GM12878 (cell line): ENCODE measurements at regions not wholly inside any gene's neighbourhood (a gene's known extent, or its start where the extent isn't known, plus 50 kb on each side); places are given as distances from the start of the nearest gene placed in this dataset.

Experiments used
- ATAC-seq: fragments of 200-7000 bp; cut with Tn5 transposase; 3 replicates; pipeline ENCODE4 v1.9.1; 2020; ENCODE audit warnings: mild to moderate bottlenecking, moderate library complexity
- BruUV-seq: library from RNA; stranded (reverse); fragments of 400-500 nt; replicated peaks from 2 replicates; lab custom pipeline; 2021; lab: Mats Ljungman, UMichigan
- CTCF ChIA-PET: fragments of 300-600 bp; sonication (Branson Sonifier 250); formaldehyde crosslinking; extraction: SDS; loops from one replicate; lab custom pipeline; 2021; ENCODE audit warnings: inconsistent platforms; lab: Yijun Ruan, JAX
- POLR2A ChIA-PET: fragments of 350-600 bp; formaldehyde crosslinking; extraction: SDS; loops from one replicate; lab custom pipeline; 2021; ENCODE audit warnings: inconsistent platforms; lab: Charles Lee
- RAD21 ChIA-PET: fragments of 300-600 bp; sonication (Branson Sonifier 250); formaldehyde crosslinking; loops from one replicate; lab custom pipeline; 2023; ENCODE audit warnings: antibody characterized with exemption; ENCODE audit not compliant: unreplicated experiment; lab: Charles Lee
- SMC1A ChIA-PET: fragments of 300-600 bp; sonication (Branson Sonifier 250); formaldehyde crosslinking; loops from one replicate; lab custom pipeline; 2023; ENCODE audit not compliant: unreplicated experiment, uncharacterized antibody; lab: Charles Lee
- DNase-seq: peaks from one replicate; pipeline ENCODE4 v3.0.0-alpha.2; 2011; ENCODE audit warnings: low read depth, low spot score
- FAIRE-seq: peaks from 3 replicates; lab custom pipeline; 2011; peaks lifted over from hg19 to GRCh38; lab: Jason Lieb, UNC
- H2AFZ ChIP-seq: 2 replicates; pipeline ENCODE4 v1.6.0; 2011; ENCODE audit warnings: low read depth, low read length, control low read depth; ENCODE audit not compliant: control insufficient read depth
- H3K27ac ChIP-seq: 2 replicates; pipeline ENCODE4 v1.5.1; 2011; ENCODE audit warnings: control low read depth; ENCODE audit not compliant: control insufficient read depth, insufficient read depth
- H3K27me3 ChIP-seq, 2 experiments: replicated peaks in 1 of 2; 2 replicates each; pipeline versions ENCODE4 v1.6.0 to v1.6.1; 2011; ENCODE audit warnings: low read length in 1 of 2; ENCODE audit not compliant: control insufficient read depth in 2 of 2, insufficient read depth in 2 of 2
- H3K36me3 ChIP-seq, 2 experiments: 2 replicates each; pipeline ENCODE4 v1.5.1; 2011; ENCODE audit warnings: low read length in 1 of 2; ENCODE audit not compliant: control insufficient read depth in 2 of 2, insufficient read depth in 2 of 2
- H3K4me1 ChIP-seq: 2 replicates; pipeline ENCODE4 v1.6.1; 2011; ENCODE audit warnings: mild to moderate bottlenecking, low read length, moderate library complexity, mixed read lengths; ENCODE audit not compliant: control insufficient read depth, insufficient read depth
- H3K4me2 ChIP-seq: 2 replicates; pipeline ENCODE4 v1.6.0; 2011; ENCODE audit warnings: control low read depth; ENCODE audit not compliant: control insufficient read depth, insufficient read depth
- H3K4me3 ChIP-seq: fragments of 200-600 bp; sonication (generic); 2 replicates; pipeline ENCODE4 v1.5.1; 2016
- H3K79me2 ChIP-seq: 2 replicates; pipeline ENCODE4 v1.6.0; 2011; ENCODE audit warnings: low read length; ENCODE audit not compliant: control insufficient read depth, insufficient read depth
- H3K9ac ChIP-seq: 2 replicates; pipeline ENCODE4 v1.8.0; 2011; ENCODE audit warnings: low read length, control low read depth, mixed read lengths; ENCODE audit not compliant: control insufficient read depth, insufficient read depth
- H3K9me3 ChIP-seq: replicated peaks from 3 replicates; pipeline ENCODE4 v1.5.1; 2011; ENCODE audit warnings: mild to moderate bottlenecking, low read length; ENCODE audit not compliant: control insufficient read depth, insufficient read depth
- H4K20me1 ChIP-seq: 2 replicates; pipeline ENCODE4 v1.6.0; 2011; ENCODE audit not compliant: control insufficient read depth, insufficient read depth
- E2F4 ChIP-seq: IDR thresholded peaks from 2 replicates; pipeline ENCODE4 v1.6.1; 2012; ENCODE audit warnings: low read depth, low read length, improper control_type of control experiment
- E4F1 ChIP-seq: fragments of 450-650 bp; IDR thresholded peaks from 2 replicates; pipeline ENCODE4 v1.6.1; 2018; ENCODE audit warnings: borderline replicate concordance, mild to moderate bottlenecking; ENCODE audit not compliant: partially characterized antibody
- FOS ChIP-seq: IDR thresholded peaks from 3 replicates; pipeline ENCODE4 v1.6.1; 2011; ENCODE audit warnings: borderline replicate concordance; ENCODE audit not compliant: insufficient read length; ENCODE audit errors: extremely low read depth
- HDAC2 ChIP-seq: fragments of 200-600 bp; sonication (generic); IDR thresholded peaks from 2 replicates; pipeline ENCODE4 v1.6.1; 2017
- KAT2A ChIP-seq: conservative IDR thresholded peaks from 2 replicates; pipeline ENCODE4 v1.6.1; 2011; ENCODE audit warnings: low read depth, low read length; ENCODE audit not compliant: control insufficient read depth
- RCOR1 ChIP-seq: conservative IDR thresholded peaks from 2 replicates; pipeline ENCODE4 v1.6.1; 2012; ENCODE audit warnings: low read depth, low read length, improper control_type of control experiment
- RELB ChIP-seq: fragments of 450-650 bp; IDR thresholded peaks from 2 replicates; pipeline ENCODE4 v1.6.1; 2017; ENCODE audit warnings: low read depth, mild to moderate bottlenecking, moderate library complexity
- SRF ChIP-seq, 2 experiments: IDR thresholded peaks; 2 replicates each; pipeline ENCODE4 v1.6.1; 2011; ENCODE audit warnings: low read depth in 2 of 2, low read length in 2 of 2, mild to moderate bottlenecking in 1 of 2, moderate library complexity in 1 of 2
- ZNF592 ChIP-seq: fragments of 450-650 bp; IDR thresholded peaks from 2 replicates; pipeline ENCODE4 v1.6.1; 2017; ENCODE audit warnings: mild to moderate bottlenecking, moderate library complexity
- in situ Hi-C: fragments of 300-500 bp; cut with MboI; formaldehyde crosslinking; loops from 9 replicates; pipeline ENCODE4 v1.14.3; 2018; ENCODE audit warnings: mixed read lengths
- intact Hi-C: fragments of 100-400 bp; cut with micrococcal nuclease; formaldehyde crosslinking; loops from one replicate; pipeline ENCODE4 v1.14.2; 2022; ENCODE audit not compliant: unreplicated experiment

- no peaks in the 10 kb centered on the region for H3K79me2 ChIP-seq
- no peak for DNase-seq
- no peak overlapping the region for H3K27ac ChIP-seq
- CTCF ChIA-PET: no interaction called here
- no peaks in the 10 kb centered on the region for H3K36me3 ChIP-seq
- SMC1A ChIA-PET: no interaction called here
- in situ Hi-C loops: no loop called here
- H2AFZ ChIP-seq: no peak overlapping the region
- no peak overlapping the region for H3K9ac ChIP-seq
- no peaks in the 10 kb centered on the region for H4K20me1 ChIP-seq
- no peak overlapping the region for H3K4me3 ChIP-seq
- no TSS peak for BruUV-seq
- TF ChIP-seq ZNF592: no peak
- TF ChIP-seq KAT2A: no peak
- TF ChIP-seq RCOR1: no peak
- no peak for TF ChIP-seq SRF (IDR thresholded peaks at IDR 0.05; ENCODE audit: low read depth in 2 of 2, low read length in 2 of 2)
- TF ChIP-seq E4F1: no peak
- no peak for TF ChIP-seq E2F4
- TF ChIP-seq RELB: no peak
- no peak for TF ChIP-seq FOS
- no peak for TF ChIP-seq HDAC2
- TF ChIP-seq, all 136 proteins: peak for 0
- ATAC-seq: no peak
- RAD21 ChIA-PET: no interaction called here
- no peak overlapping the region for H3K4me2 ChIP-seq
- H3K4me1 ChIP-seq: no peaks in the 10 kb centered on the region
- POLR2A ChIA-PET: no interaction called here
- intact Hi-C loops: no loop called here
- FAIRE-seq: no peak
- H3K9me3 ChIP-seq: no peaks in the 10 kb centered on the region; the same call in 2 of the 3 replicates
- H3K27me3 ChIP-seq: no peaks in the 10 kb centered on the region
These were observed 723.5 kb downstream of the LTN1 start for GRCh38 chr21:28269173-28269572.
